Fibroblast of skin of scalp (primary cell): ENCODE measurements at regions not wholly inside any gene's neighbourhood (a gene's known extent, or its start where the extent isn't known, plus 50 kb on each side); places are given as distances from the start of the nearest gene placed in this dataset.
A peak's percentile ranks its signal among the peaks of the same experiment; 100 is the strongest.
"Not testable (repeated sequence)": the region's sequence is repeated elsewhere in the genome, so short reads cannot be mapped to it uniquely, and the experiment has no call there.

Experiments
- DNase-seq: peaks from one replicate; pipeline ENCODE4 v3.0.0-alpha.2; 2013

- DNase-seq: no peak
Observed at GRCh38 chr4:183816077-183816476, 89.0 kb upstream of the STOX2 start.

GRCh38 chr4:183816882-183817509 is 88.1 kb upstream of the STOX2 start:
- no peak for DNase-seq

GRCh38 chr4:183818591-183818990 is 86.5 kb upstream of the STOX2 start:
- DNase-seq: not testable (repeated sequence)

- no peak for DNase-seq
Observed at GRCh38 chr4:183821076-183821853, 83.8 kb upstream of the STOX2 start.

GRCh38 chr4:183823434-183823833 is 81.7 kb upstream of the STOX2 start:
- peak; percentile 68 for DNase-seq

- no peak for DNase-seq
Observed at GRCh38 chr4:183825346-183825745, 79.8 kb upstream of the STOX2 start.

- no peak for DNase-seq
Observed at GRCh38 chr4:183826461-183826860, 78.6 kb upstream of the STOX2 start.

GRCh38 chr4:183828125-183828524 is 77.0 kb upstream of the STOX2 start:
- DNase-seq: no peak

- no peak for DNase-seq
Observed at GRCh38 chr4:183828839-183829238, 76.3 kb upstream of the STOX2 start.

GRCh38 chr4:183830438-183830985 is 74.6 kb upstream of the STOX2 start:
- no peak for DNase-seq

- no peak for DNase-seq
Observed at GRCh38 chr4:183831026-183831446, 74.1 kb upstream of the STOX2 start.

- no peak for DNase-seq
Observed at GRCh38 chr4:183831683-183832082, 73.4 kb upstream of the STOX2 start.

- DNase-seq: no peak
Observed at GRCh38 chr4:183832776-183833450, 72.2 kb upstream of the STOX2 start.

- no peak for DNase-seq
Observed at GRCh38 chr4:183834252-183834651, 70.9 kb upstream of the STOX2 start.

- DNase-seq: no peak
Observed at GRCh38 chr4:183837222-183837621, 67.9 kb upstream of the STOX2 start.

GRCh38 chr4:183838987-183839712 is 66.0 kb upstream of the STOX2 start:
- DNase-seq: peak; percentile 7

- peak; percentile 75 for DNase-seq
Observed at GRCh38 chr4:183840311-183840710, 64.8 kb upstream of the STOX2 start.

- DNase-seq: no peak
Observed at GRCh38 chr4:183841001-183841400, 64.1 kb upstream of the STOX2 start.

GRCh38 chr4:183842129-183842528 is 63.0 kb upstream of the STOX2 start:
- no peak for DNase-seq

- DNase-seq: no peak
Observed at GRCh38 chr4:183843248-183843671, 61.8 kb upstream of the STOX2 start.

- no peak for DNase-seq
Observed at GRCh38 chr4:183846951-183847350, 58.2 kb upstream of the STOX2 start.

- DNase-seq: no peak
Observed at GRCh38 chr4:183848805-183849204, 56.3 kb upstream of the STOX2 start.
